WTC11 (cell line): ENCODE measurements at regions not wholly inside any gene's neighbourhood (a gene's known extent, or its start where the extent isn't known, plus 50 kb on each side); places are given as distances from the start of the nearest gene placed in this dataset.

ENCODE experiments used
- ATAC-seq: fragments of 200-7000 bp; cut with Tn5 transposase; 2 replicates; pipeline ENCODE4 v1.10.0; 2021; ENCODE audit warnings: mild to moderate bottlenecking, moderate library complexity
- CTCF ChIA-PET: fragments of 300-600 bp; sonication (Branson Sonifier 250); formaldehyde crosslinking; loops from one replicate; lab custom pipeline; 2021; ENCODE audit warnings: antibody characterized with exemption; lab: Charles Lee
- POLR2A ChIA-PET: fragments of 350-600 bp; sonication (Branson Sonifier 250); formaldehyde crosslinking; loops from one replicate; lab custom pipeline; 2021; ENCODE audit warnings: antibody characterized with exemption; lab: Charles Lee
- DNase-seq: peaks from one replicate; pipeline ENCODE4 v3.0.0; 2021; ENCODE audit warnings: low spot score
- H3K27ac Mint-ChIP-seq: 2 replicates; pipeline ENCODE4 v1.8.0; 2021; ENCODE audit warnings: mixed read lengths
- H3K27me3 Mint-ChIP-seq: 2 replicates; pipeline ENCODE4 v1.8.0; 2021; ENCODE audit warnings: low read depth, mild to moderate bottlenecking, moderate library complexity, mixed read lengths
- H3K36me3 Mint-ChIP-seq: 2 replicates; pipeline ENCODE4 v1.8.0; 2021; ENCODE audit warnings: mixed read lengths
- H3K4me1 Mint-ChIP-seq: 2 replicates; pipeline ENCODE4 v1.8.0; 2022; ENCODE audit warnings: mixed read lengths
- H3K4me3 Mint-ChIP-seq: 2 replicates; pipeline ENCODE4 v1.8.0; 2021; ENCODE audit warnings: mild to moderate bottlenecking, moderate library complexity, mixed read lengths
- H3K9me3 Mint-ChIP-seq: 2 replicates; pipeline ENCODE4 v1.8.0; 2021; ENCODE audit warnings: mixed read lengths
- CBFB ChIP-seq: sonication (generic); formaldehyde crosslinking; IDR thresholded peaks from 2 replicates; pipeline ENCODE4 v1.8.1; 2022; ENCODE audit warnings: mild to moderate bottlenecking, low read depth, missing genetic modification reagents
- ESRRA ChIP-seq: sonication (generic); formaldehyde crosslinking; IDR thresholded peaks from 2 replicates; pipeline ENCODE4 v1.8.1; 2022; ENCODE audit warnings: mild to moderate bottlenecking, missing genetic modification reagents, borderline replicate concordance
- ETV6 ChIP-seq: sonication (generic); formaldehyde crosslinking; IDR thresholded peaks from 2 replicates; pipeline ENCODE4 v1.8.1; 2022; ENCODE audit warnings: mild to moderate bottlenecking, missing genetic modification reagents
- FOXK1 ChIP-seq: sonication (generic); formaldehyde crosslinking; IDR thresholded peaks from 2 replicates; pipeline ENCODE4 v1.8.0; 2022; ENCODE audit warnings: mild to moderate bottlenecking, moderate library complexity, missing genetic modification reagents
- HMGXB4 ChIP-seq: sonication (generic); formaldehyde crosslinking; IDR thresholded peaks from 2 replicates; pipeline ENCODE4 v1.8.1; 2023; ENCODE audit warnings: mild to moderate bottlenecking, moderate library complexity, missing genetic modification reagents
- IRF1 ChIP-seq: sonication (generic); formaldehyde crosslinking; IDR thresholded peaks from 2 replicates; pipeline ENCODE4 v1.8.0; 2023; ENCODE audit warnings: missing genetic modification reagents
- JAZF1 ChIP-seq: fragments of 250-450 bp; sonication (Bioruptor Pico); IDR thresholded peaks from 2 replicates; pipeline ENCODE4 v1.9.0; 2021; ENCODE audit warnings: moderate library complexity, mild to moderate bottlenecking, inconsistent platforms
- MYBL2 ChIP-seq: sonication (generic); formaldehyde crosslinking; IDR thresholded peaks from 2 replicates; pipeline ENCODE4 v1.8.1; 2023; ENCODE audit warnings: mild to moderate bottlenecking, moderate library complexity, missing genetic modification reagents
- NFATC4 ChIP-seq: fragments of 250-450 bp; sonication (Bioruptor Pico); IDR thresholded peaks from 2 replicates; pipeline ENCODE4 v1.9.0; 2021; ENCODE audit warnings: mild to moderate bottlenecking
- RORB ChIP-seq: fragments of 250-450 bp; sonication (Bioruptor Pico); IDR thresholded peaks from 2 replicates; pipeline ENCODE4 v1.9.0; 2021; ENCODE audit warnings: mild to moderate bottlenecking
- SMAD4 ChIP-seq: sonication (generic); formaldehyde crosslinking; IDR thresholded peaks from 2 replicates; pipeline ENCODE4 v1.8.0; 2022; ENCODE audit warnings: mild to moderate bottlenecking, missing genetic modification reagents
- SOX15 ChIP-seq: fragments of 250-450 bp; sonication (Bioruptor Pico); IDR thresholded peaks from 2 replicates; pipeline ENCODE4 v1.9.0; 2021; ENCODE audit warnings: mild to moderate bottlenecking
- TCF7 ChIP-seq: sonication (generic); formaldehyde crosslinking; IDR thresholded peaks from 2 replicates; pipeline ENCODE4 v1.8.0; 2022; ENCODE audit warnings: mild to moderate bottlenecking, low read depth, missing genetic modification reagents, moderate library complexity
- ZNF121 ChIP-seq: sonication (generic); formaldehyde crosslinking; IDR thresholded peaks from 2 replicates; pipeline ENCODE4 v1.8.0; 2023; ENCODE audit warnings: missing genetic modification reagents
- ZNF138 ChIP-seq: sonication (generic); formaldehyde crosslinking; conservative IDR thresholded peaks from 2 replicates; pipeline ENCODE4 v1.8.1; 2022; ENCODE audit warnings: mild to moderate bottlenecking, moderate library complexity, missing genetic modification reagents
- ZNF317 ChIP-seq: sonication (generic); formaldehyde crosslinking; IDR thresholded peaks from 2 replicates; pipeline ENCODE4 v1.8.1; 2023; ENCODE audit warnings: low read depth, mild to moderate bottlenecking, moderate library complexity, missing genetic modification reagents, borderline replicate concordance
- ZNF671 ChIP-seq: fragments of 250-450 bp; sonication (Bioruptor Pico); IDR thresholded peaks from 2 replicates; pipeline ENCODE4 v1.8.0; 2021; ENCODE audit warnings: mild to moderate bottlenecking
- TF ChIP-seq, protein P1 (sequence below): fragments of 250-450 bp; sonication (Bioruptor Pico); IDR thresholded peaks from 2 replicates; pipeline ENCODE4 v1.9.0; 2021; ENCODE audit warnings: mild to moderate bottlenecking
- TF ChIP-seq, protein P2 (sequence below): fragments of 250-450 bp; sonication (Bioruptor Pico); IDR thresholded peaks from 2 replicates; pipeline ENCODE4 v1.8.0; 2021; ENCODE audit warnings: mild to moderate bottlenecking
- TF ChIP-seq, protein P3 (sequence below): sonication (generic); formaldehyde crosslinking; IDR thresholded peaks from 2 replicates; pipeline ENCODE4 v1.8.0; 2022; ENCODE audit warnings: mild to moderate bottlenecking, missing genetic modification reagents
- TF ChIP-seq, protein P4 (sequence below): sonication (generic); formaldehyde crosslinking; IDR thresholded peaks from 2 replicates; pipeline ENCODE4 v1.8.0; 2022; ENCODE audit warnings: mild to moderate bottlenecking, missing genetic modification reagents

- H3K27ac Mint-ChIP-seq = no peak overlapping the region
- ChIA-PET CTCF (no interaction called here), POLR2A (interaction anchor here (0.6 kb wide), 1 partner anchor 467 kb away, joined by 9 read pairs; no protein-coding TSS in a partner anchor)
- ATAC-seq (no peak), DNase-seq (no peak)
- H3K27me3 Mint-ChIP-seq = no peaks in the 10 kb centered on the region
- 0 out of 2 replicates have a peak, but pooled peaks cover 4% of the 10 kb centered on the region for H3K9me3 Mint-ChIP-seq
- H3K4me1 Mint-ChIP-seq = peaks cover 3% of the 10 kb centered on the region
- TF ChIP-seq ZNF671 (CRISPR knock-in tag) = no peak
- TF ChIP-seq TCF7 (CRISPR knock-in tag) = no peak
- no peak for TF ChIP-seq ETV6 (CRISPR knock-in tag)
- TF ChIP-seq ZNF121 = no peak
- TF ChIP-seq RORB (CRISPR knock-in tag) = no peak
- no peak for TF ChIP-seq SMAD4 (CRISPR knock-in tag)
- TF ChIP-seq CBFB (CRISPR knock-in tag) = no peak
- H3K36me3 Mint-ChIP-seq = no peaks in the 10 kb centered on the region
- H3K4me3 Mint-ChIP-seq = no peak overlapping the region
Observed at GRCh38 chr2:19764998-19765397, 136.8 kb downstream of the TTC32 start.

DNA sequence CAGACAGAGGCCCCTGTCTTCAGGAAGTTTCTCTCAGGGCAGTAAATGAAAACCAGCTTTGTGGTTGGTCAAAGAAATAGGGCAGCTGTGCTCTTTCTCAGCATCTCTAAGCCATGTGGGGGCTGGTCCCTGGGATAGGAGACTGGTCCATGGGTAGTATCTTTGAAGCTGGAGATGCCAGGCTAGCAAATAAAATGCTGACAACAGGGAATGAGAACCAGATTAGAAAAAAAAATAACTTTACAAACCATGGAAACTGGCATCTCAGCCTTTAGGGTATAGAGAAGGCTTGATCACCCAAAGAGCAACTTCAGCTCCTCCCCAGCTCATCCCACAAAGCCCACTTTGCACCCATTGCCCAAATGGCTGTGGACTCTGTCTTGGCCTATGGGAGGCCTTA is 138.1 kb downstream of the TTC32 start:
- Mint-ChIP-seq H3K4me3 (no peak overlapping the region), H3K27me3 (no peaks in the 10 kb centered on the region), H3K36me3 (no peaks in the 10 kb centered on the region), H3K9me3 (0 out of 2 replicates have a peak, but pooled peaks cover 4% of the 10 kb centered on the region), H3K4me1 (peaks cover 3% of the 10 kb centered on the region), H3K27ac (no peak overlapping the region)
- ChIA-PET CTCF (no interaction called here), POLR2A (no interaction called here)
- DNase-seq (no peak), ATAC-seq (no peak)
- TF ChIP-seq ZNF138 (CRISPR knock-in tag) (no peak), ZNF317 (CRISPR knock-in tag) (no peak)
- TF ChIP-seq, protein P1, sequence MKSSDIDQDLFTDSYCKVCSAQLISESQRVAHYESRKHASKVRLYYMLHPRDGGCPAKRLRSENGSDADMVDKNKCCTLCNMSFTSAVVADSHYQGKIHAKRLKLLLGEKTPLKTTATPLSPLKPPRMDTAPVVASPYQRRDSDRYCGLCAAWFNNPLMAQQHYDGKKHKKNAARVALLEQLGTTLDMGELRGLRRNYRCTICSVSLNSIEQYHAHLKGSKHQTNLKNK (CRISPR knock-in tag) = no peak
- TF ChIP-seq, protein P2, sequence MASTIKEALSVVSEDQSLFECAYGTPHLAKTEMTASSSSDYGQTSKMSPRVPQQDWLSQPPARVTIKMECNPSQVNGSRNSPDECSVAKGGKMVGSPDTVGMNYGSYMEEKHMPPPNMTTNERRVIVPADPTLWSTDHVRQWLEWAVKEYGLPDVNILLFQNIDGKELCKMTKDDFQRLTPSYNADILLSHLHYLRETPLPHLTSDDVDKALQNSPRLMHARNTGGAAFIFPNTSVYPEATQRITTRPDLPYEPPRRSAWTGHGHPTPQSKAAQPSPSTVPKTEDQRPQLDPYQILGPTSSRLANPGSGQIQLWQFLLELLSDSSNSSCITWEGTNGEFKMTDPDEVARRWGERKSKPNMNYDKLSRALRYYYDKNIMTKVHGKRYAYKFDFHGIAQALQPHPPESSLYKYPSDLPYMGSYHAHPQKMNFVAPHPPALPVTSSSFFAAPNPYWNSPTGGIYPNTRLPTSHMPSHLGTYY = no peak

- H3K9me3 Mint-ChIP-seq = 0 out of 2 replicates have a peak, but pooled peaks cover 4% of the 10 kb centered on the region
- H3K36me3 Mint-ChIP-seq = no peaks in the 10 kb centered on the region
- no peak overlapping the region for H3K4me3 Mint-ChIP-seq
- H3K27me3 Mint-ChIP-seq = no peaks in the 10 kb centered on the region
- POLR2A ChIA-PET = no interaction called here
- CTCF ChIA-PET = interaction anchor here (0.7 kb wide), 1 partner anchor 17 kb away, joined by 3 read pairs; no protein-coding TSS in a partner anchor
- ATAC-seq = no peak
- TF ChIP-seq ESRRA (no peak), SOX15 (CRISPR knock-in tag) (no peak), JAZF1 (CRISPR knock-in tag) (no peak), HMGXB4 (CRISPR knock-in tag) (no peak), ZNF138 (CRISPR knock-in tag) (no peak), IRF1 (CRISPR knock-in tag) (no peak), RORB (CRISPR knock-in tag) (no peak), FOXK1 (CRISPR knock-in tag) (no peak), MYBL2 (no peak), NFATC4 (CRISPR knock-in tag) (no peak)
- TF ChIP-seq, protein P3, sequence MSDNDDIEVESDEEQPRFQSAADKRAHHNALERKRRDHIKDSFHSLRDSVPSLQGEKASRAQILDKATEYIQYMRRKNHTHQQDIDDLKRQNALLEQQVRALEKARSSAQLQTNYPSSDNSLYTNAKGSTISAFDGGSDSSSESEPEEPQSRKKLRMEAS (CRISPR knock-in tag) = no peak
- TF ChIP-seq, protein P4, sequence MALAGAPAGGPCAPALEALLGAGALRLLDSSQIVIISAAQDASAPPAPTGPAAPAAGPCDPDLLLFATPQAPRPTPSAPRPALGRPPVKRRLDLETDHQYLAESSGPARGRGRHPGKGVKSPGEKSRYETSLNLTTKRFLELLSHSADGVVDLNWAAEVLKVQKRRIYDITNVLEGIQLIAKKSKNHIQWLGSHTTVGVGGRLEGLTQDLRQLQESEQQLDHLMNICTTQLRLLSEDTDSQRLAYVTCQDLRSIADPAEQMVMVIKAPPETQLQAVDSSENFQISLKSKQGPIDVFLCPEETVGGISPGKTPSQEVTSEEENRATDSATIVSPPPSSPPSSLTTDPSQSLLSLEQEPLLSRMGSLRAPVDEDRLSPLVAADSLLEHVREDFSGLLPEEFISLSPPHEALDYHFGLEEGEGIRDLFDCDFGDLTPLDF (CRISPR knock-in tag) = no peak
- H3K27ac Mint-ChIP-seq = no peak overlapping the region
- peaks cover 3% of the 10 kb centered on the region for H3K4me1 Mint-ChIP-seq
- DNase-seq = no peak
Observed at GRCh38 chr2:19762959-19763605, 138.7 kb downstream of the TTC32 start.
